ENCODE measurements at regions not wholly inside any gene's neighbourhood (a gene's known extent, or its start where the extent isn't known, plus 50 kb on each side); places are given as distances from the start of the nearest gene placed in this dataset.
"Not testable (repeated sequence)": the region's sequence is repeated elsewhere in the genome, so short reads cannot be mapped to it uniquely, and the experiment has no call there.

DNA sequence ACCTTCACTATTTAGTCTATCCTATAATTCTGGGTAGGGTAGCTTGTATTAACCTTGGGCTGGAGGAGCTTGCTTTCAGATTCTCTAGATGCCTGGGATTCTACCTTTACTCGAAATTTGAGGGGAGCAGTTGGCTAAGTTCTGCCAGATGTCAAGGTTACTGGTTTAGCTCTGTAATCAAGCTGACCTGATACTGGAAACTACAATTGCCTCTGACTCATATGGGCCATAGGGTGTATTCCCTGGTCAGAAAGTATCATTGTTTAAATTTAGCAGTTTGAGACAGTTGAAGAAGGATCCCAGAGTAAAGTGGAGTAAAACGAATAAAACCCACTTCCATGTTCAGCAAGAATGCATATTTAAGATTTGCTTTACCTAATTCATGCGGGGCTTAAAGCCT is 337.6 kb downstream of the SPIN4 start:
- no peak for TF ChIP-seq TAF1 (conservative IDR thresholded peaks at IDR 0.05)
- TF ChIP-seq FOXA1 (IDR thresholded peaks at IDR 0.05), result no peak
- TF ChIP-seq HNF4G (IDR thresholded peaks at IDR 0.05), result no peak
- no peak for TF ChIP-seq JUND (IDR thresholded peaks at IDR 0.05)

DNA sequence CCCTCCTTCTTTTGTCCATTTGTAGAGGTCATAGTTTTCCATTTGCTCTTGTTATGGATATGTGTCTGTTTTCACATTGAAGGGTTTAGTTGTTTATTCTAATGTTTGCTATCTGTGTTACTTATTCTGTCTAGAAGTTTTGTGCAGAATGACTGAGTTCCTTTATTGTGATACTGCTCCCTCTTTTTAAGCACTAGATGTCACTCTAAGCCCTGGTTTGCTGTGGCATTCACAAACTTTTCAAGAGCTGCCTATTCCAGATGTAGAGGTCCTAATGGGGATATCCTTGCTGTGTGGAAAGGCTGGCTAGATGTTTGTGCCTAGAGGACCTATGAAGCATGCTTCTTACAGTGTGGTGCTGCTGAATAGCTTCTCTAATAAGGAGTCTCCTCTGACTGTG is 338.6 kb downstream of the SPIN4 start:
- Histone ChIP-seq H3K9me3 (ENCODE audit: control insufficient read depth in 4 of 4, low read length in 3 of 4) (no peaks in the 10 kb centered on the region), H3K27me3 (ENCODE audit: control insufficient read depth in 4 of 4, insufficient read depth in 4 of 4, low read length in 3 of 4) (no peaks in the 10 kb centered on the region)

More for the DNA sequence above, 337.6 kb downstream of the SPIN4 start:
- Histone ChIP-seq H3K27me3 (ENCODE audit: control insufficient read depth in 4 of 4, insufficient read depth in 4 of 4, low read length in 3 of 4) (no peaks in the 10 kb centered on the region), H3K9me3 (ENCODE audit: control insufficient read depth in 4 of 4, low read length in 3 of 4) (no peaks in the 10 kb centered on the region), H3K36me3 (ENCODE audit: control insufficient read depth in 4 of 4, insufficient read depth in 3 of 4, low read depth in 1 of 4, low read length in 3 of 4) (no peaks in the 10 kb centered on the region), H3K4me1 (ENCODE audit: control insufficient read depth in 4 of 4, insufficient read depth in 4 of 4, low read length in 3 of 4) (no peaks in the 10 kb centered on the region), H3K9ac (ENCODE audit: low read depth in 1 of 2, low read length in 2 of 2) (no peak overlapping the region), H3K4me3 (ENCODE audit: low read depth in 1 of 3, low read length in 3 of 3) (no peak overlapping the region), H3K27ac (ENCODE audit: low read depth in 1 of 2, low read length in 2 of 2) (no peak overlapping the region)
- DNase-seq (ENCODE audit: low spot score), result no peak
- 54% methylated on average over 3 of the region's 3 CpGs for WGBS

DNA sequence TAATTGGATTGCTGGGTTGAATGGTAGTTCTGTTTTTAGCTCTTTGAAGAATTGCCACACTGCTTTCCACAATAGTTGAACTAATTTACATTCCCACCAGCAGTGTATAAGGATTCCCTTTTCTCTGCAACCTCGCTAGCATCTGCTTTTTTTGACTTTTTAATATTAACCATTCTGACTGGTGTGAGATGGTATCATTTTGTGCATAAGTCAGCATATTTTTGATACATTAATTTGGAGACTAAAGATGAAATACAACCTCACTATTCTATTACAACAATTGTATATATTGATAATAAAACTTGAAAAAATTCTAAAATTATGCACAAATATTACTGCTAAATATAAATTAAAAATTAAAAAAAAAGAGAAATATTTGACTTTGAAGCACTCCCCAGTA is 350.9 kb downstream of the SPIN4 start:
- 58% methylated on average over 1 of the region's 1 CpG for WGBS
- H3K9me3 ChIP-seq (ENCODE audit: control insufficient read depth in 4 of 4, low read length in 3 of 4); H3K27ac ChIP-seq (ENCODE audit: low read depth in 1 of 2, low read length in 2 of 2): not testable (repeated sequence)

More for the DNA sequence above, 338.6 kb downstream of the SPIN4 start:
- no peaks in the 10 kb centered on the region for H3K4me1 ChIP-seq (ENCODE audit: control insufficient read depth in 4 of 4, insufficient read depth in 4 of 4, low read length in 3 of 4)
- H3K27ac ChIP-seq (ENCODE audit: low read depth in 1 of 2, low read length in 2 of 2), result no peak overlapping the region
- TF ChIP-seq RAD21 (IDR thresholded peaks at IDR 0.05), result peak; percentile 35 to 66
- TF ChIP-seq, protein P1, sequence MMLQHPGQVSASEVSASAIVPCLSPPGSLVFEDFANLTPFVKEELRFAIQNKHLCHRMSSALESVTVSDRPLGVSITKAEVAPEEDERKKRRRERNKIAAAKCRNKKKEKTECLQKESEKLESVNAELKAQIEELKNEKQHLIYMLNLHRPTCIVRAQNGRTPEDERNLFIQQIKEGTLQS (IDR thresholded peaks at IDR 0.05), result no peak
- no peak overlapping the region for H3K4me3 ChIP-seq (ENCODE audit: low read depth in 1 of 3, low read length in 3 of 3)
- no peak for DNase-seq (ENCODE audit: low spot score)
- H3K9ac ChIP-seq (ENCODE audit: low read depth in 1 of 2, low read length in 2 of 2), result no peak overlapping the region
- no peaks in the 10 kb centered on the region for H3K36me3 ChIP-seq (ENCODE audit: control insufficient read depth in 4 of 4, insufficient read depth in 3 of 4, low read depth in 1 of 4, low read length in 3 of 4)

More for the DNA sequence above, 350.9 kb downstream of the SPIN4 start:
- not testable (repeated sequence) for H3K36me3 ChIP-seq (ENCODE audit: control insufficient read depth in 4 of 4, insufficient read depth in 3 of 4, low read depth in 1 of 4, low read length in 3 of 4); H3K27me3 ChIP-seq (ENCODE audit: control insufficient read depth in 4 of 4, insufficient read depth in 4 of 4, low read length in 3 of 4); H3K4me3 ChIP-seq (ENCODE audit: low read depth in 1 of 3, low read length in 3 of 3); DNase-seq (ENCODE audit: low spot score); H3K9ac ChIP-seq (ENCODE audit: low read depth in 1 of 2, low read length in 2 of 2); H3K4me1 ChIP-seq (ENCODE audit: control insufficient read depth in 4 of 4, insufficient read depth in 4 of 4, low read length in 3 of 4)
